PC-9 (cell line): ENCODE measurements at regions not wholly inside any gene's neighbourhood (a gene's known extent, or its start where the extent isn't known, plus 50 kb on each side); places are given as distances from the start of the nearest gene placed in this dataset.

Source experiments
- EZH2 ChIP-seq: fragments of 200-600 bp; sonication (generic); IDR thresholded peaks from 2 replicates; pipeline ENCODE4 v1.8.0; 2017; ENCODE audit warnings: antibody characterized with exemption, low read depth
- TF ChIP-seq, protein P1 (sequence below): fragments of 200-600 bp; sonication (generic); conservative IDR thresholded peaks from 2 replicates; pipeline ENCODE4 v1.6.1; 2017; ENCODE audit warnings: mixed run types, antibody characterized with exemption, mild to moderate bottlenecking, moderate library complexity

DNA sequence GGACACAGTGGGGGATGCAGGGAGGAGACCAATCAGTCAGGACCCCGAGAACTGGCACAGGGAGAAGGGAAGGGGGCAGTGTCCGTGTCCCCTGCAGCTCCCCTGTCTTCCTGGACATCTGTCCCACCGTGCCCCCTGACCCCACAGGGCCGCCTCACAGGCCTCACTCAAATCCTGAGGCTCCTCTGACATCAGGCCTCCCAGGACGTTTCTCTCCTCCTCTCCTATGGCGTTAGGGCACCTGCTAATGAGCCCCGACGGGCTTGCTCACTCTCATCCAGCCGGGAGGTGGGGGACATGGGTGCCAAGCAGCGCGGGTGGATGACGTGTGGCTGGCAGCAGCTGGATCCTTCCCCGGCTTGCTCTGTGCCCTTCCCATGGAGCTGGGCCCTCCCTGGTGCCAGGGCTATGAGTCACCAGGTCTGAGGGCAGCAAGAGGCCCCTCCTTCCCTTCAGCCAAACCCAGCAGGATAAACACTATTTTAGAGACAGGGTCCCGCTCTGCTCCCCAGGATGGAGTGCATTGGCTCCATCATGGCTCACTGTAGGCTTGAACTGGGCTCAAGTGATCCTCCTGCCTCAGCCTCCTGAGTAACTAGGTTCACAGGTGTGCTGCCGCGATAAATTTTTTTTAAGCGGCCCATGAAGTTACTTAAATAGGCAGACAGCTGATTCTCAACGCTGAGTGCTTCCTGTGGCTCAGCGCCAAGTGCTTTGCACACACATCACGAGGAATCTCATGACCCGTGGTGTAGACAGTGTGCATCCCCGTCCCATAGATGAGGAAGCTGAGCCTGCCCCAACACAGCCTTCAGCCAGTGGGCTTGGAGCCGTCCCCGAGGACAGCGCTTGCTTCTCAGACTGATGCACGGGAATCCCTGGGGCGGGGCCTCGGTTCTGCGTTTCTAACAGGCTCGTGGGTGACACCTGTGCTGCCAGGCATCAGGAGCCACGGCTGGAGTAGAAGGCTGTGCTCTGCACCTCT lies 64.5 kb upstream of the HDAC4 start:
- TF ChIP-seq, protein P1, sequence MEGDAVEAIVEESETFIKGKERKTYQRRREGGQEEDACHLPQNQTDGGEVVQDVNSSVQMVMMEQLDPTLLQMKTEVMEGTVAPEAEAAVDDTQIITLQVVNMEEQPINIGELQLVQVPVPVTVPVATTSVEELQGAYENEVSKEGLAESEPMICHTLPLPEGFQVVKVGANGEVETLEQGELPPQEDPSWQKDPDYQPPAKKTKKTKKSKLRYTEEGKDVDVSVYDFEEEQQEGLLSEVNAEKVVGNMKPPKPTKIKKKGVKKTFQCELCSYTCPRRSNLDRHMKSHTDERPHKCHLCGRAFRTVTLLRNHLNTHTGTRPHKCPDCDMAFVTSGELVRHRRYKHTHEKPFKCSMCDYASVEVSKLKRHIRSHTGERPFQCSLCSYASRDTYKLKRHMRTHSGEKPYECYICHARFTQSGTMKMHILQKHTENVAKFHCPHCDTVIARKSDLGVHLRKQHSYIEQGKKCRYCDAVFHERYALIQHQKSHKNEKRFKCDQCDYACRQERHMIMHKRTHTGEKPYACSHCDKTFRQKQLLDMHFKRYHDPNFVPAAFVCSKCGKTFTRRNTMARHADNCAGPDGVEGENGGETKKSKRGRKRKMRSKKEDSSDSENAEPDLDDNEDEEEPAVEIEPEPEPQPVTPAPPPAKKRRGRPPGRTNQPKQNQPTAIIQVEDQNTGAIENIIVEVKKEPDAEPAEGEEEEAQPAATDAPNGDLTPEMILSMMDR: no peak
- TF ChIP-seq EZH2: no peak
